ENCODE measurements at regions not wholly inside any gene's neighbourhood (a gene's known extent, or its start where the extent isn't known, plus 50 kb on each side); places are given as distances from the start of the nearest gene placed in this dataset.

GRCh38 chr6:6784514-6785162 is 196.1 kb downstream of the LY86 start:
- DNase-seq: no peak

- DNase-seq: no peak
These were observed 196.6 kb downstream of the LY86 start for GRCh38 chr6:6785163-6785521.

- DNase-seq: no peak
These were observed 200.0 kb downstream of the LY86 start for GRCh38 chr6:6788394-6789032.

- DNase-seq: no peak
These were observed 201.9 kb downstream of the LY86 start for GRCh38 chr6:6790393-6790792.

DNA sequence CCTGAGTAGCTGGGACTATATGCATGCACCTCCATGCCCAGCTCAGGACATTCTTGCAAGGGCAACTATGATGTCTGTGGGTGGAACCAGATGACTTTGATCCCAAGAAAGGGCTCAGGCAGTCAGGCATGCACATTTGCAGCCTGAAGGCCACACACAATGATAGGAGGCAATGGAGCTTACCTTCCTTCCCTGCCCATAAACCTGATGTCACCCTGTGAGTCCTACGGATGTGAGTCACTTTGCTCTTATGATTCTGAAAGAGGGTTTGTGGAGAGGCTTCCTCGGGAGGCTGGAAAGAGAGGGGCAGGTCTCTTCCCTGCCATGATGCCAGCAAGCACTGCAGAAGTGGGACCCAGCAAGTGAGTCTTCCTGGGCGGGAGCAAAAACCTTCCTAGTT is 202.4 kb downstream of the LY86 start:
- no peak for DNase-seq

- DNase-seq: no peak
These were observed 205.1 kb downstream of the LY86 start for GRCh38 chr6:6793388-6794250.

DNA sequence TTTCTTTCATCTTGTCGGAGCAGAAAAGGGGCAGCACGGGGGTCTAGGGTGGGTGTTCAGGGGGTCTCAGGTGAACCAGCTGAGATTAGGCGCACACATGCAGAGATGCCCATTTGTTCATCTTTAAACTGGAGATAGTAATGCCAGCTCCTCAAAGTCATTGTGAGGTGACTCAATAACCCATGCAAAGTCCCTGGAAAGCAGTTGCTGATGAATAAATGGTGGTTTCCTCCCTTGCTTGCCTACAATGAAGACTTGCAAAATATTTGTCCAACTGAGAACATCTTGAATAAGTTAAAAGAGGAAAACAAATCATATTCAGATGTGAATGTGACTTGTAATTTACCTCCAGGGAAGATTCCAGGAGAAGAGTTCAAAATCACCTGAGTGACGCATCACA is 206.9 kb downstream of the LY86 start:
- no peak for DNase-seq

DNA sequence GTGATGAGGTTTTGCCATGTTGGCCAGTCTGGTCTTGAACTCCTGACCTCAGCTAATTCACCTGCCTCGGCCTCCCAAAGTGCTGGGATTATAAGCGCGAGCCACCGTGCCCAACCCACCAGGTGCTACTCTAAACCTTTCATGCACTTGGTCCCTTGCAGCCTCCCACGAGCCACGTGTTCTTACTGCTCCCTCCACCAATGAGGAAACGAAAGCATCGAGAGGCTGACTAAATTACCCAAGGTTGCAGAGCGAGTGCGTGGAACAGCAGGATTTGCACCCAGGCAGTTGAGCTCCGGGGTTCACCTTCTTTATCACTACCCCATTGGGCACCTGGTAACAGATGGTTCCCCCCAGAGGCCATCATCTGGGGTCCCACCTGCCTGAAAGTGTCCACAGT is 208.3 kb downstream of the LY86 start:
- no peak for DNase-seq

DNA sequence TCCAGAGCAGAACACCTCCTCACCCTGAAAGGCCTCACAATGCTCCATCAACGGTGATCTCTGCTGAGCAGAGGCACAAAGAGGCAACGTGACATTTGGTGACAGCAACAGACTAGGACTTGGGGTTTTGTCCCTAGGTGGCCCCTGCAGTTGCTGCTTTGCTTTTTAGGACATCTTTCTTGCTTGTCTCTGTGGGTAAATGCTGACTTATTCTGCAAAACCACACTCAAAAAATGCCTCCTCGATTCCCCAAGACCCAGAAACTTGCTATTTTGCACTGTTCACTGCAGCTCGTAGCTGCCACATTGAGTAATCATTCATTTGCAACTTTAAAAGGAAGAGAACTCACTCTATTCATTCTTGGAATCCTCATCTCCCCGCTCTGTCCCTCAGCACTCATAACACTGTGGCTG is 209.9 kb downstream of the LY86 start:
- DNase-seq: no peak

GRCh38 chr6:6801005-6801335 is 212.4 kb downstream of the LY86 start:
- DNase-seq: no peak

DNA sequence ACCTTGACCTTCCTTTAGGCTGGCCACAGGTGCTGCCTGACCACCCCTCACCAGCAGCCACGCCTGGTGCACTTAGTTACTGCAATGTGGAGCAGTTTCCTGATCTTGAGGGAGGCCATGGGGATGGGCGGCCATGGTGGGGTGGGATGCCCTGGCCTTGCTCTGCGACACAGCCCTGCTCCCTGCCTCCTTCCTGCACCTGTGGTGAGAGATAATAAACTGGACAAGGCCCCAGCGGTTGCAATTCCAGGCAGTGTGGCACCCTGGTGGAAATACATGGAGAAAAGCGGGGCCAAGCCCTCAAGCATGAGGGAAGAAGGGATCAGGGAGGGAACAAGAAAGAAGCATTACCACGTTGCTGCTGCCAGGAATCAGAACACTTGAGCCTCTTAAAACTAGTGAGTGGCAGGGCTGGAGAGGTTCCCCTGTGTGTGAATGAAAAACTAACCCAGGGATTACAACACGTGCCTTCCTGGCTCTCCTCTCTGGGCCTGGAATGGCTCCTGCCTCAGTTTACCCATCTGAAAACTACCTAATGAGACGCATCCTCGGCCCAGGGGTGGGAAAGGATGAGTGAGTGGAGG is 213.2 kb downstream of the LY86 start:
- no peak for DNase-seq

DNA sequence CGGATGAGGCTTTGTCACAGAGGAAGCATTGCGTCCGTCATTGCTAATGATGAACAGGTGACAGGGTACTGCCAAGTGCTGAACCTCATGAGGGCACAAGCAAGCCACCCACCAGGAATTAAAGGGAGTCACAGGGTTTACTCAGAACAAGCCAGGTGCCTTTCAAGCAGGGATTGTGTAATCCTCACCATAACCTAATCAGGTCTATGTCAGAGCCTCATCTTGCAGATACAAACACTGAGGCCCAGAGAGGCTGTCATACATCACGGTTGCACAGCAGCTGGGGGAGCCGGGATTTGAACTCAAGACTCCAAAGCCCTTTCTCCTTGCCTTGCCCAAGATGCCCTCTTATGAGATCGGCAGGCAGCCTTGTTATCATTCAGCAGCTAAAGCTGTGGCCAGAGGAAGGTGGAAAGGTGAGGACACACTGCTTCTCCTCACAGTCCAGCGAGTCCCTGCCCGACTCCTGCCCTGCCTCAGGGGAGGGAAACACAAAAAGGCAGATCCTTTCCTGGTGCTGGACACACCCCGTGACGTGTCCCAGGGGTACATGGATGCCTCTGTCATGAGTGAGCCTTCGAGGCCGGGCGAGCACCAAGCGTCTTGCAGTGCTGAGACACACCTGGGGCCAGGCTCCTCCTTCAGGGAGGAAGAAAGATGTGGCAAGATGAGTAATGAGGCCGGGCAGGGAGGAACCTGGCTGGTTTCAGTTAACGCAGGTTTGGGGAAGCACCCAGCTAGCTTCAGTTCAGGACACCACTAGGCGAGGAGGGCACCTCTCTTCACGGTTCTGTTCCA is 214.9 kb downstream of the LY86 start:
- no peak for DNase-seq

- DNase-seq: no peak
These were observed 216.5 kb downstream of the LY86 start for GRCh38 chr6:6804843-6805615.

- DNase-seq: no peak
These were observed 218.5 kb downstream of the LY86 start for GRCh38 chr6:6806844-6807518.

GRCh38 chr6:6808343-6808742 is 219.8 kb downstream of the LY86 start:
- no peak for DNase-seq

GRCh38 chr6:6808915-6809314 is 220.4 kb downstream of the LY86 start:
- no peak for DNase-seq

DNA sequence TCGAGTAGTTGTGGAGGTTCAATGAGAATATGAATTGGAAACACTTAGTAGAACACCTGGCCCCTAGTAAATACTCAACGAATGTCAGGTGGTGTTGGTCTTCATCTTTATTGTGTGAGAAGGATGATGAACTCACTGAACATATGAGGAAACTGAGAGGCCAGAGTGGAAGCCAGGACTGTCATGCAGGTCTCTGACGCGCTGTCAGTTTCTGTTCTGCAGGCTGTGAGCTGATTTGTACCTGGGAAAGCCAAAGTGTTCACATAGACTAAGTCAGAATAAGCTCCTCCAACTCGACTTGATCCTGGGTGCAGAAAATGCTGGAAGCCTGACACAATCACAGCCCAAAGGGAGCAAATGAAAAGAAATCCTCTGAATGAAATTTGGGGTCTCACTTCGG is 222.2 kb downstream of the LY86 start:
- DNase-seq: no peak

- DNase-seq: no peak
These were observed 222.8 kb downstream of the LY86 start for GRCh38 chr6:6811128-6812009.

- no peak for DNase-seq
These were observed 223.9 kb downstream of the LY86 start for GRCh38 chr6:6812427-6812826.

DNA sequence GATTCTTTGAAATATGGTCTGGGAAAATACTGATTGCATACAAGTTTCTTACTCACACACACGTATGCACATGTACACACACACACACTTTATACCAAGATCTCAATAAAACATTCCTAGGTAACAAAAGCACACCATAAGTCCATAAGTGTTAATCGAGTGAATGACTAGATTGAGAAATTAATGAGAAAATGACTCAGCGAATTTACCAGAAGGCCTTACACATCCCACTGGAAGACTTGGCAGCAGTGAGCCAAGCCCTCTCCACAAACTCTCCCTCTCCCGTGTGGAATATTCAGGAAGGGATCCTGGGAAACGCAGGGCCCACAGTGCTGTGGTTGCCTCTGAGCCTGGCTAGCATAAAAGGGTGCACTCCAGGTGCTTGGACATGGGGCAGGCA is 227.2 kb downstream of the LY86 start:
- DNase-seq: no peak

DNA sequence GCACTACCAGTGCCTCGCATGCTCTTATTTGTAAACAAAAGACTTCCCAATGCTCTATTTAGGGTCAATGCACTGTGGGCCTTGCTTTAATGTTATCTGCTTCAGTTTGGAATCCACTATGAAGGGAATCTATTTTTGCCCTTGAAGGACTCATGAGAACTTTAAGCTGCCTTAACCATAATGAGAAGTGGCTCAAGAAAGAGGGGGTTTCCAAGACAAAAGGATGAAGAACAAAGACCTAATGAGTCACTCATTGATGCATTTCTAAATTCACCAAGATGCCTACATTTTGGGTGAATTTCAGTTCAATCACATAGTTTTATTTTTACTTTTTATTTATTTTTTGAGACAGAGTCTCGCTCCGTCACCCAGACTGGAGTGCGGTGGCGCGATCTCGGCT is 228.2 kb downstream of the LY86 start:
- no peak for DNase-seq
